Spleen (tissue), 7 donors: ENCODE measurements at regions not wholly inside any gene's neighbourhood (a gene's known extent, or its start where the extent isn't known, plus 50 kb on each side); places are given as distances from the start of the nearest gene placed in this dataset.

Experiments
- CTCF ChIP-seq, 11 experiments: fragments of 200-600 bp in 7 of 11; fragments of 450-650 bp in 4 of 11; sonication (generic) in 4 of 11; IDR thresholded peaks in 8 of 11; conservative IDR thresholded peaks in 3 of 11; 1 replicate in 7 of 11; 2 replicates in 4 of 11; pipeline versions ENCODE4 v1.4.0 to v1.8.0; 2016 to 2021; ENCODE audit warnings: antibody characterized with exemption in 11 of 11, inconsistent platforms in 4 of 11, mild to moderate bottlenecking in 1 of 11
- POLR2AphosphoS5 ChIP-seq, 3 donors: sonication (generic); formaldehyde crosslinking; IDR thresholded peaks; one replicate each; pipeline ENCODE4 v1.5.1; 2017; ENCODE audit warnings: antibody characterized with exemption in 3 of 3
- donor health status: DM: no; HTN: no; CAD: no; lungs with moderate emphysema.
- donor health status: DM: no; HTN: no; CAD: no.
- donor health status: DM: no; HTN: no; CAD: no.

GRCh38 chr9:82438581-82438980 lies 450.0 kb downstream of the SPATA31D1 start:
- no peak for TF ChIP-seq CTCF (IDR thresholded peaks at IDR 0.05 in 8 of 11, conservative IDR thresholded peaks at IDR 0.05 in 3 of 11)
- no peak for TF ChIP-seq POLR2AphosphoS5 (IDR thresholded peaks at IDR 0.05)
